Adrenal gland (tissue), 9 donors: ENCODE measurements at regions not wholly inside any gene's neighbourhood (a gene's known extent, or its start where the extent isn't known, plus 50 kb on each side); places are given as distances from the start of the nearest gene placed in this dataset.

Experiments
- DNase-seq, 7 donors: peaks; one replicate each; pipeline ENCODE4 v3.0.0-alpha.2; 2019 to 2020
- H3K27ac ChIP-seq, 5 donors: fragments of 200-600 bp; sonication (generic) in 4 of 5; 1 replicate in 3 of 5; 2 replicates in 2 of 5; pipeline versions ENCODE4 v1.5.1 to v1.8.0; 2016 to 2020; ENCODE audit warnings: mild to moderate bottlenecking in 1 of 5
- H3K27me3 ChIP-seq: fragments of 200-600 bp; 2 replicates; pipeline ENCODE4 v1.8.0; 2021
- H3K36me3 ChIP-seq, 2 donors: fragments of 200-600 bp; replicated peaks in 1 of 2; 1 replicate in 1 of 2; 2 replicates in 1 of 2; pipeline versions ENCODE4 v1.5.1 to v1.8.0; 2018 to 2022
- H3K4me1 ChIP-seq, 2 donors: fragments of 200-600 bp; replicated peaks in 1 of 2; 1 replicate in 1 of 2; 2 replicates in 1 of 2; pipeline versions ENCODE4 v1.5.1 to v1.8.0; 2018 to 2021
- H3K4me3 ChIP-seq, 4 donors: fragments of 200-600 bp; sonication (generic) in 3 of 4; one replicate each; pipeline ENCODE4 v1.5.1; 2016 to 2018
- H3K9me3 ChIP-seq, 3 donors: fragments of 200-600 bp; sonication (generic) in 1 of 3; replicated peaks in 1 of 3; 1 replicate in 2 of 3; 2 replicates in 1 of 3; pipeline versions ENCODE4 v1.5.1 to v1.8.0; 2016 to 2021
- CTCF ChIP-seq, 6 experiments: fragments of 450-650 bp in 4 of 6; fragments of 200-600 bp in 2 of 6; sonication (generic) in 1 of 6; IDR thresholded peaks; 1 replicate in 5 of 6; 2 replicates in 1 of 6; pipeline versions ENCODE4 v1.5.1 to v1.8.0; 2016 to 2021; ENCODE audit warnings: antibody characterized with exemption in 6 of 6, mild to moderate bottlenecking in 2 of 6, moderate library complexity in 1 of 6
- POLR2A ChIP-seq, 2 donors: fragments of 450-650 bp; IDR thresholded peaks; one replicate each; pipeline ENCODE4 v1.6.1; 2017; ENCODE audit warnings: antibody characterized with exemption in 2 of 2, mild to moderate bottlenecking in 2 of 2, moderate library complexity in 1 of 2
- WGBS, 4 donors: extraction: QIAGEN DNeasy Blood & Tissue Kit in 2 of 4; methylation state at CpG; one replicate each; pipeline versions ENCODE4 v1.1.5 to v1.1.7; 2013 to 2017; 5-methylcytosine and 5-hydroxymethylcytosine counted together
- intact Hi-C, 2 donors: fragments of 100-400 bp; cut with DNase I; formaldehyde crosslinking; loops; one replicate each; pipeline versions ENCODE4 v1.14.1 to v1.15.0; 2022 to 2023
- donor health status: healthy with polysubstance abuse.
- donor health status: Bipolar disorder and iron deficiency.
- donor health status: DM: yes; HTN: yes; CAD: no.
- donor health status: DM: no; HTN: no; CAD: no.
- donor health status: DM: no; HTN: no; CAD: no.

DNA sequence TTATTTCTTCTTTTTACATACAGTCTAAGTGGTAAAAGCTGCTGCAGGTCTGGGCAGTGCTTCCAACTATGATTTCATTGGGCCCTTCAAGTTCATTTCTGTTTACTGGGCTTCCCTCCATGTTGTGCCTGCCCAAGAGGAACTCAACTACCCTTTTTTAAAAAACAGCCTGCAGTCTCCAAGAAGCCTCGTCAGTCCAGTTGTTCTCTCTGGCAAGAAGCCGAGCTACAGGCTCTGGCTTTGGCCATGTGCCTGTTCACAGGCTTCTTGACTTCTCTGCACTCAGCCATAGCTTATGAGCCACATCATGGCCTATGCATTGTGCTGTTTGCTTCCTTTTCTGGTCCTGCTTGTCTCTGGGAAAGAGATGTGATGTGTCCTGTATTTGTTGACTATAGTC lies 119.7 kb upstream of the PJA2 start:
- WGBS, 4 donors: 18 to 54% (median 48%) methylated on average over 2 of the region's 2 CpGs
- intact Hi-C loops: no loop called here
- no peak for TF ChIP-seq POLR2A (IDR thresholded peaks at IDR 0.05)
- no peak for TF ChIP-seq CTCF (IDR thresholded peaks at IDR 0.05)

DNA sequence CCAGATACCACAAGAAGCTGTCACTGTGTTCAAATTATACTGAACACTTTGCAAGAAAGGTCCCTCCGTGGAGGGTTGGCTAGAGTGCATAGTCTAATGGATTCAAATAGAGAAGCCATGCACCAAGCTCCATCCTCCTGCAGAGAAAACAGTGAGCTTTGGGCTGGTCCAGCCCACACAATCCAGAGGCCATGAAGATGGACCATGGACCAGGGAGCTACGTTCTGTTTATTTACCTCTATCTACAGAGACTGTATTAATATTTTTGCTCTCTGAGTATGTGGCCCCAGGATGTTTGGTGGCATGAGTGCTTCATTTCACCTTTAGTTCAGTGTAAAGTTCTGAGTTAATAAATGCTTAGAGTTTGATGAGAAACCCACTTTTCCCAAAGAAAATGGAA lies 114.8 kb upstream of the PJA2 start:
- intact Hi-C loops: no loop called here
- Histone ChIP-seq H3K36me3 (no peaks in the 10 kb centered on the region), H3K4me1 (no peaks in the 10 kb centered on the region), H3K27ac (no peak overlapping the region), H3K9me3 (no peaks in the 10 kb centered on the region), H3K27me3 (no peaks in the 10 kb centered on the region), H3K4me3 (no peak overlapping the region)
- TF ChIP-seq CTCF (IDR thresholded peaks at IDR 0.05) (no peak), POLR2A (IDR thresholded peaks at IDR 0.05) (no peak)
- no peak for DNase-seq
- 82 to 90% (median 84%) methylated on average over 2 of the region's 2 CpGs for WGBS, 4 donors

More for the DNA sequence above, 119.7 kb upstream of the PJA2 start:
- no peak overlapping the region for H3K27ac ChIP-seq
- no peaks in the 10 kb centered on the region for H3K9me3 ChIP-seq
- H3K4me3 ChIP-seq: no peak overlapping the region
- peaks cover 0 to 5% of the 10 kb centered on the region in 2 donors for H3K4me1 ChIP-seq
- H3K36me3 ChIP-seq: no peaks in the 10 kb centered on the region
- DNase-seq: peak; percentile 21 to 57 (median 23)
- no peaks in the 10 kb centered on the region for H3K27me3 ChIP-seq

GRCh38 chr5:109524026-109524425 lies 114.3 kb upstream of the PJA2 start:
- Histone ChIP-seq H3K27me3 (no peaks in the 10 kb centered on the region), H3K27ac (no peak overlapping the region), H3K4me3 (no peak overlapping the region), H3K36me3 (no peaks in the 10 kb centered on the region), H3K9me3 (no peaks in the 10 kb centered on the region), H3K4me1 (no peaks in the 10 kb centered on the region)
- WGBS, 4 donors: 77 to 88% (median 79%) methylated on average over 5 of the region's 5 CpGs
- intact Hi-C loops: no loop called here
- TF ChIP-seq POLR2A (IDR thresholded peaks at IDR 0.05) (no peak), CTCF (IDR thresholded peaks at IDR 0.05) (no peak)
- no peak for DNase-seq

DNA sequence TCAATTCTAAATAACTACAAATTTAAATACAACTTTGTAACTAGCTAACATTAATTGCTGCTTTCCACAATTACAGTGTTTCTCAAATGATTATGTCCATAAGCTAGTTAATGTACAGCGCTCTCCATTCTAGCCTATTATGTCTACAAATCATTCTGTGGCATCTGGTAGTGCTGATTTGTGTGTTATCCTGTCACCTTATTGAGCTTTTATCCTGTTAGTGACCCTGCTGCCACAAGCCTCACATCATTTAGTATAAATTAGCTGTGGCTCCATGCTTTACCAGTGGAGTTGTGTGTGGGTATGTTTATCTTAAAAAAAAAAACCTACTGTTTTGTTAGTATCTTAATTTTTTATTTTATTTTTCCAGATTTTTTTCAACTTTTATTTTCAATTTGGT lies 112.6 kb upstream of the PJA2 start:
- Histone ChIP-seq H3K4me3 (no peak overlapping the region), H3K9me3 (no peaks in the 10 kb centered on the region), H3K27me3 (no peaks in the 10 kb centered on the region), H3K4me1 (no peaks in the 10 kb centered on the region), H3K36me3 (no peaks in the 10 kb centered on the region), H3K27ac (no peak overlapping the region)
- DNase-seq: no peak
- TF ChIP-seq POLR2A (IDR thresholded peaks at IDR 0.05) (no peak), CTCF (IDR thresholded peaks at IDR 0.05) (no peak)
- intact Hi-C loops: no loop called here
- WGBS, 4 donors: 82 to 100% (median 95%) methylated on average over 1 of the region's 1 CpG
